Loucy (cell line): ENCODE measurements at regions not wholly inside any gene's neighbourhood (a gene's known extent, or its start where the extent isn't known, plus 50 kb on each side); places are given as distances from the start of the nearest gene placed in this dataset.

Source experiments
- CTCF ChIP-seq: fragments of 200-600 bp; sonication (generic); conservative IDR thresholded peaks from 2 replicates; pipeline ENCODE4 v1.5.1; 2014; ENCODE audit warnings: mild to moderate bottlenecking, antibody characterized with exemption, low read length
- EZH2phosphoT487 ChIP-seq: fragments of 200-600 bp; IDR thresholded peaks from 2 replicates; pipeline ENCODE4 v1.6.1; 2018; ENCODE audit warnings: antibody characterized with exemption, mild to moderate bottlenecking, moderate library complexity, borderline replicate concordance

- TF ChIP-seq CTCF (no peak), EZH2phosphoT487 (no peak)
These were observed 70.5 kb upstream of the TES start for GRCh38 chr7:116139807-116140206.
